Fibroblast of lung (primary cell): ENCODE measurements at regions not wholly inside any gene's neighbourhood (a gene's known extent, or its start where the extent isn't known, plus 50 kb on each side); places are given as distances from the start of the nearest gene placed in this dataset.
A peak's percentile ranks its signal among the peaks of the same experiment; 100 is the strongest.

ENCODE experiments used
- DNase-seq, 2 donors: peaks; one replicate each; pipeline versions ENCODE4 v3.0.0 to v3.0.0-alpha.2; 2010; ENCODE audit warnings: low read depth in 2 of 2
- H2AFZ ChIP-seq: 2 replicates; pipeline ENCODE4 v1.5.1; 2012; ENCODE audit warnings: low read length, control low read depth, inconsistent platforms
- H3K27ac ChIP-seq: 2 replicates; pipeline ENCODE4 v1.5.1; 2011; ENCODE audit warnings: low read length, control low read depth; ENCODE audit not compliant: insufficient read depth
- H3K27me3 ChIP-seq: 2 replicates; pipeline ENCODE4 v1.5.1; 2011; ENCODE audit warnings: mild to moderate bottlenecking, low read length; ENCODE audit not compliant: control insufficient read depth, insufficient read depth
- H3K36me3 ChIP-seq: 2 replicates; pipeline ENCODE4 v1.5.1; 2011; ENCODE audit warnings: low read length; ENCODE audit not compliant: control insufficient read depth, insufficient read depth
- H3K4me1 ChIP-seq: 2 replicates; pipeline ENCODE4 v1.5.1; 2011; ENCODE audit warnings: low read length; ENCODE audit not compliant: control insufficient read depth, insufficient read depth; ENCODE audit errors: extremely low read depth
- H3K4me2 ChIP-seq: 2 replicates; pipeline ENCODE4 v1.5.1; 2011; ENCODE audit warnings: low read length, control low read depth; ENCODE audit not compliant: insufficient read depth; ENCODE audit errors: extremely low read depth
- H3K4me3 ChIP-seq, 4 experiments: fragments of 200-600 bp in 1 of 4; sonication (generic) in 1 of 4; replicated peaks in 1 of 4; 2 replicates each; pipeline ENCODE4 v1.5.1; 2011 to 2016; ENCODE audit warnings: low read length in 4 of 4, low read depth in 3 of 4, mild to moderate bottlenecking in 3 of 4, control low read depth in 2 of 4, inconsistent platforms in 1 of 4, mixed read lengths in 1 of 4; ENCODE audit not compliant: insufficient read depth in 1 of 4; ENCODE audit errors: control extremely low read depth in 1 of 4
- H3K79me2 ChIP-seq: 2 replicates; pipeline ENCODE4 v1.5.1; 2012; ENCODE audit warnings: mild to moderate bottlenecking, low read length, inconsistent platforms; ENCODE audit not compliant: control insufficient read depth, insufficient read depth
- H3K9ac ChIP-seq: 2 replicates; pipeline ENCODE4 v1.5.1; 2011; ENCODE audit warnings: mild to moderate bottlenecking, low read length, control low read depth; ENCODE audit not compliant: insufficient read depth
- H3K9me3 ChIP-seq: 2 replicates; pipeline ENCODE4 v1.5.1; 2012; ENCODE audit warnings: low read depth, low read length; ENCODE audit not compliant: control insufficient read depth, insufficient read depth
- H4K20me1 ChIP-seq: 2 replicates; pipeline ENCODE4 v1.5.1; 2011; ENCODE audit warnings: low read length; ENCODE audit not compliant: control insufficient read depth, insufficient read depth; ENCODE audit errors: extremely low read depth
- CTCF ChIP-seq, 2 donors: IDR thresholded peaks in 1 of 2; conservative IDR thresholded peaks in 1 of 2; 1 replicate in 1 of 2; 2 replicates in 1 of 2; pipeline ENCODE4 v1.5.1; 2011 to 2012; ENCODE audit warnings: low read length in 2 of 2, control low read depth in 1 of 2, inconsistent platforms in 1 of 2, low read depth in 1 of 2, mild to moderate bottlenecking in 1 of 2
- EZH2 ChIP-seq: IDR thresholded peaks from 2 replicates; pipeline ENCODE4 v1.5.1; 2012; ENCODE audit warnings: low read length, control low read depth, mild to moderate bottlenecking; ENCODE audit errors: missing control alignments

GRCh38 chr6:28696682-28697081 lies 171.0 kb downstream of the GPX5 start:
- Histone ChIP-seq H3K27me3 (peaks cover 10% of the 10 kb centered on the region), H3K27ac (no peak overlapping the region), H3K4me3 (peak overlapping the region in 2 of 4 experiments; percentile 42 to 49), H3K4me2 (no peak overlapping the region), H3K79me2 (no peaks in the 10 kb centered on the region), H2AFZ (no peak overlapping the region), H3K9me3 (no peaks in the 10 kb centered on the region), H3K36me3 (no peaks in the 10 kb centered on the region), H4K20me1 (no peaks in the 10 kb centered on the region), H3K9ac (no peak overlapping the region), H3K4me1 (no peaks in the 10 kb centered on the region)
- TF ChIP-seq CTCF (conservative IDR thresholded peaks at IDR 0.05 in 1 of 2, IDR thresholded peaks at IDR 0.05 in 1 of 2; ENCODE audit: low read depth in 1 of 2, low read length in 2 of 2), result no peak
- no peak for TF ChIP-seq EZH2
- no peak for DNase-seq

- TF ChIP-seq EZH2, result no peak
- no peak for TF ChIP-seq CTCF (conservative IDR thresholded peaks at IDR 0.05 in 1 of 2, IDR thresholded peaks at IDR 0.05 in 1 of 2; ENCODE audit: low read depth in 1 of 2, low read length in 2 of 2)
- Histone ChIP-seq H3K9ac (no peak overlapping the region), H4K20me1 (no peaks in the 10 kb centered on the region), H3K79me2 (no peaks in the 10 kb centered on the region), H3K27me3 (no peaks in the 10 kb centered on the region), H3K36me3 (no peaks in the 10 kb centered on the region), H3K9me3 (no peaks in the 10 kb centered on the region), H3K4me2 (no peak overlapping the region), H2AFZ (no peak overlapping the region), H3K4me3 (no peak overlapping the region), H3K4me1 (no peaks in the 10 kb centered on the region), H3K27ac (no peak overlapping the region)
- no peak for DNase-seq
Measured at GRCh38 chr6:28707387-28708282, 182.0 kb downstream of the GPX5 start.

GRCh38 chr6:28709478-28710349 lies 184.0 kb downstream of the GPX5 start:
- Histone ChIP-seq H3K4me2 (peak overlapping the region; percentile 44), H3K36me3 (no peaks in the 10 kb centered on the region), H3K4me3 (peak overlapping the region in 3 of 4 experiments; percentile 21 to 63 (median 32)), H3K9me3 (no peaks in the 10 kb centered on the region), H3K4me1 (no peaks in the 10 kb centered on the region), H4K20me1 (no peaks in the 10 kb centered on the region), H2AFZ (peak overlapping the region; percentile 26), H3K27ac (no peak overlapping the region), H3K9ac (no peak overlapping the region), H3K27me3 (no peaks in the 10 kb centered on the region), H3K79me2 (no peaks in the 10 kb centered on the region)
- DNase-seq, result no peak
- TF ChIP-seq CTCF (conservative IDR thresholded peaks at IDR 0.05 in 1 of 2, IDR thresholded peaks at IDR 0.05 in 1 of 2; ENCODE audit: low read depth in 1 of 2, low read length in 2 of 2), result no peak
- no peak for TF ChIP-seq EZH2
